SJSA1 (cell line): ENCODE measurements at regions not wholly inside any gene's neighbourhood (a gene's known extent, or its start where the extent isn't known, plus 50 kb on each side); places are given as distances from the start of the nearest gene placed in this dataset.

ENCODE experiments used
- DNase-seq, 2 experiments: peaks; one replicate each; pipeline ENCODE4 v3.0.0-alpha.2; 2015 to 2020; ENCODE audit warnings: low spot score in 2 of 2, low read depth in 1 of 2
- H3K27ac ChIP-seq: fragments of 250-450 bp; sonication (Bioruptor Pico); 2 replicates; pipeline ENCODE4 v1.5.1; 2020; ENCODE audit warnings: mild to moderate bottlenecking, moderate library complexity
- H3K27me3 ChIP-seq: fragments of 250-450 bp; sonication (Bioruptor Pico); replicated peaks from 2 replicates; pipeline ENCODE4 v1.5.1; 2020; ENCODE audit warnings: mild to moderate bottlenecking, moderate library complexity
- H3K36me3 ChIP-seq: fragments of 250-450 bp; sonication (Bioruptor Pico); 2 replicates; pipeline ENCODE4 v1.5.1; 2020; ENCODE audit warnings: mild to moderate bottlenecking
- H3K4me1 ChIP-seq: fragments of 250-450 bp; sonication (Bioruptor Pico); replicated peaks from 2 replicates; pipeline ENCODE4 v1.6.1; 2021; ENCODE audit warnings: mild to moderate bottlenecking
- H3K4me3 ChIP-seq: fragments of 250-450 bp; sonication (Bioruptor Pico); 2 replicates; pipeline ENCODE4 v1.5.1; 2020; ENCODE audit warnings: mild to moderate bottlenecking
- H3K9me3 ChIP-seq: fragments of 250-450 bp; sonication (Bioruptor Pico); replicated peaks from 2 replicates; pipeline ENCODE4 v1.5.1; 2020; ENCODE audit warnings: mild to moderate bottlenecking

GRCh38 chr18:73647391-73647790 lies 500.2 kb downstream of the FBXO15 start:
- H3K4me1 ChIP-seq: peaks cover 24% of the 10 kb centered on the region
- H3K36me3 ChIP-seq: no peaks in the 10 kb centered on the region
- no peaks in the 10 kb centered on the region for H3K9me3 ChIP-seq
- no peaks in the 10 kb centered on the region for H3K27me3 ChIP-seq
- no peak overlapping the region for H3K4me3 ChIP-seq
- DNase-seq: no peak
- H3K27ac ChIP-seq: 0 out of 2 replicates have a peak overlapping the region, but pooled peaks have one; percentile 13

- H3K9me3 ChIP-seq: no peaks in the 10 kb centered on the region
- peak in 1 of 2 experiments; percentile 11 for DNase-seq
- no peaks in the 10 kb centered on the region for H3K27me3 ChIP-seq
- H3K27ac ChIP-seq: peak overlapping the region; percentile 13; the same call in 1 of the 2 replicates
- no peak overlapping the region for H3K4me3 ChIP-seq
- no peaks in the 10 kb centered on the region for H3K36me3 ChIP-seq
- H3K4me1 ChIP-seq: peaks cover 24% of the 10 kb centered on the region
These were observed 500.9 kb downstream of the FBXO15 start for GRCh38 chr18:73646772-73647171.

GRCh38 chr18:73646196-73646595 lies 501.4 kb downstream of the FBXO15 start:
- peak overlapping the region; percentile 28 for H3K27ac ChIP-seq

GRCh38 chr18:73645160-73645715 lies 502.4 kb downstream of the FBXO15 start:
- no peaks in the 10 kb centered on the region for H3K27me3 ChIP-seq
- peak in 1 of 2 experiments; percentile 27 for DNase-seq
- H3K4me1 ChIP-seq: peaks cover 24% of the 10 kb centered on the region
- H3K4me3 ChIP-seq: no peak overlapping the region
- H3K36me3 ChIP-seq: no peaks in the 10 kb centered on the region
- no peak overlapping the region for H3K27ac ChIP-seq
- H3K9me3 ChIP-seq: no peaks in the 10 kb centered on the region

More at GRCh38 chr18:73646196-73646595, 501.4 kb downstream of the FBXO15 start:
- DNase-seq: no peak
- Histone ChIP-seq H3K36me3 (no peaks in the 10 kb centered on the region), H3K27me3 (no peaks in the 10 kb centered on the region), H3K4me1 (peaks cover 24% of the 10 kb centered on the region), H3K4me3 (no peak overlapping the region), H3K9me3 (no peaks in the 10 kb centered on the region)

- no peaks in the 10 kb centered on the region for H3K9me3 ChIP-seq
- H3K4me1 ChIP-seq: peaks cover 24% of the 10 kb centered on the region
- no peak for DNase-seq
- H3K36me3 ChIP-seq: no peaks in the 10 kb centered on the region
- H3K27me3 ChIP-seq: no peaks in the 10 kb centered on the region
- H3K27ac ChIP-seq: no peak overlapping the region
- H3K4me3 ChIP-seq: no peak overlapping the region
These were observed 507.8 kb downstream of the FBXO15 start for GRCh38 chr18:73639788-73640187.

GRCh38 chr18:73638709-73639108 lies 508.9 kb downstream of the FBXO15 start:
- DNase-seq: peak in 1 of 2 experiments; percentile 21
- Histone ChIP-seq H3K27ac (0 out of 2 replicates have a peak overlapping the region, but pooled peaks have one; percentile 3), H3K9me3 (no peaks in the 10 kb centered on the region), H3K4me1 (peaks cover 24% of the 10 kb centered on the region), H3K36me3 (no peaks in the 10 kb centered on the region), H3K4me3 (no peak overlapping the region), H3K27me3 (no peaks in the 10 kb centered on the region)

- Histone ChIP-seq H3K4me1 (peaks cover 24% of the 10 kb centered on the region), H3K27ac (no peak overlapping the region; the same call in 1 of the 2 replicates), H3K27me3 (no peaks in the 10 kb centered on the region), H3K9me3 (no peaks in the 10 kb centered on the region), H3K36me3 (no peaks in the 10 kb centered on the region), H3K4me3 (no peak overlapping the region)
- peak in 1 of 2 experiments; percentile 14 for DNase-seq
These were observed 511.3 kb downstream of the FBXO15 start for GRCh38 chr18:73636355-73636754.

- H3K9me3 ChIP-seq: no peaks in the 10 kb centered on the region
- H3K4me3 ChIP-seq: no peak overlapping the region
- H3K4me1 ChIP-seq: no peaks in the 10 kb centered on the region
- H3K36me3 ChIP-seq: no peaks in the 10 kb centered on the region
- no peak for DNase-seq
- no peak overlapping the region for H3K27ac ChIP-seq
- H3K27me3 ChIP-seq: no peaks in the 10 kb centered on the region
These were observed 520.8 kb downstream of the FBXO15 start for GRCh38 chr18:73626859-73627258.

GRCh38 chr18:73626221-73626620 lies 521.4 kb downstream of the FBXO15 start:
- Histone ChIP-seq H3K36me3 (no peaks in the 10 kb centered on the region), H3K4me1 (no peaks in the 10 kb centered on the region), H3K27me3 (no peaks in the 10 kb centered on the region), H3K4me3 (no peak overlapping the region), H3K27ac (no peak overlapping the region), H3K9me3 (no peaks in the 10 kb centered on the region)
- no peak for DNase-seq

GRCh38 chr18:73621091-73621490 lies 526.5 kb downstream of the FBXO15 start:
- no peaks in the 10 kb centered on the region for H3K4me1 ChIP-seq
- no peaks in the 10 kb centered on the region for H3K36me3 ChIP-seq
- no peak for DNase-seq
- no peak overlapping the region for H3K27ac ChIP-seq
- H3K27me3 ChIP-seq: no peaks in the 10 kb centered on the region; the same call in 1 of the 2 replicates
- H3K4me3 ChIP-seq: no peak overlapping the region
- no peaks in the 10 kb centered on the region; the same call in 1 of the 2 replicates for H3K9me3 ChIP-seq

- Histone ChIP-seq H3K27ac (no peak overlapping the region), H3K36me3 (no peaks in the 10 kb centered on the region), H3K27me3 (no peaks in the 10 kb centered on the region; the same call in 1 of the 2 replicates), H3K9me3 (peaks cover 3% of the 10 kb centered on the region; the same call in 1 of the 2 replicates), H3K4me3 (no peak overlapping the region), H3K4me1 (peaks cover 8% of the 10 kb centered on the region)
- DNase-seq: no peak
These were observed 529.7 kb downstream of the FBXO15 start for GRCh38 chr18:73617981-73618380.

- Histone ChIP-seq H3K27ac (no peak overlapping the region), H3K4me1 (peaks cover 8% of the 10 kb centered on the region), H3K9me3 (peaks cover 3% of the 10 kb centered on the region; the same call in 1 of the 2 replicates), H3K4me3 (no peak overlapping the region), H3K27me3 (no peaks in the 10 kb centered on the region; the same call in 1 of the 2 replicates), H3K36me3 (no peaks in the 10 kb centered on the region)
- DNase-seq: no peak
These were observed 532.1 kb downstream of the FBXO15 start for GRCh38 chr18:73615506-73615905.

- Histone ChIP-seq H3K4me3 (no peak overlapping the region), H3K27me3 (no peaks in the 10 kb centered on the region; the same call in 1 of the 2 replicates), H3K36me3 (no peaks in the 10 kb centered on the region), H3K4me1 (peaks cover 8% of the 10 kb centered on the region), H3K9me3 (peaks cover 3% of the 10 kb centered on the region; the same call in 1 of the 2 replicates), H3K27ac (no peak overlapping the region)
- peak in 1 of 2 experiments; percentile 4 for DNase-seq
These were observed 532.8 kb downstream of the FBXO15 start for GRCh38 chr18:73614812-73615211.

- no peak for DNase-seq
These were observed 533.8 kb downstream of the FBXO15 start for GRCh38 chr18:73613706-73614340.

More at GRCh38 chr18:73613706-73614340, 533.8 kb downstream of the FBXO15 start:
- Histone ChIP-seq H3K36me3 (no peaks in the 10 kb centered on the region), H3K4me1 (peaks cover 8% of the 10 kb centered on the region), H3K4me3 (no peak overlapping the region), H3K27me3 (no peaks in the 10 kb centered on the region), H3K27ac (no peak overlapping the region), H3K9me3 (peaks cover 3% of the 10 kb centered on the region; the same call in 1 of the 2 replicates)
